ENCODE measurements at regions not wholly inside any gene's neighbourhood (a gene's known extent, or its start where the extent isn't known, plus 50 kb on each side); places are given as distances from the start of the nearest gene placed in this dataset.
"Not testable (repeated sequence)": the region's sequence is repeated elsewhere in the genome, so short reads cannot be mapped to it uniquely, and the experiment has no call there.

DNA sequence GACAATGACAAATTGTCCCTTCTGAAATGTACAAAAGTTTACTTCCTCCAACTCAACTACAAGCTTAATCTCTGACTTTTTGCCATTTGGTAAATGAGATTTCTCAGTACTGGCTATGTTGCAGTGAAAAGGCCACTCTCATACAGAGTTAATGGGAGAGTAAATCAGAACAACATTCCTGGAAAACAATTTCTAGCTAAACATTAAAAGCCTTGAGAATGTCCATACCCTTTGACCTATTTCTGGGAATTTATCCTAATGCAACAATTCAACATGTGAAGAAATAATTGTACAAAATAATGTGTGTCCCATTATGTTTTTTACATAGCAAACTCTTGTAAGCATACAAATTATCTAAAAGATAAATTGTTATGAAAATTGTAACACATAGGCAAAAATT, 56.3 kb upstream of the SPEF2 start:
- DNase-seq, result no peak
- in situ Hi-C loops (cut with HindIII; ENCODE audit: low pct_ligation_motif_present, low pct_unique_long_range_greater_than_20kb, low sequenced_read_pairs), result no loop called here

DNA sequence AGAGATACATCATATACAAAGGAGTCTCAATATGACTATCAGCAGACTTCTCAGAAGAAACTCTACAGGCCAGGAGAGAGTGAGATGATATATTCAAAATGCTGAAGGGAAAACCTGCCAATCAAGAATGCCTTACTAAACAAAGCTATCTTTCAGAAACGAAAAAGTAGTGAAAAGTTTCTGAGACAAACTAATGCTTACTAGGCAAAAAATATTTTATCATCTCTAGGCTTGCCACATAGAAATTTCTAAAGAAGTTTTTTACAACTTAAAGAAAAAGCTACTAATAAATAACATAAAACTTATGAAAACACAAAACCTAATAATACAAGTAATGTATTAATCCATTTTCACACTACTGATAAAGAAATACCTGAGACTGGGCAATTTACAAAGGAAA, 59.9 kb upstream of the SPEF2 start:
- in situ Hi-C loops (cut with HindIII; ENCODE audit: low pct_ligation_motif_present, low pct_unique_long_range_greater_than_20kb, low sequenced_read_pairs), result no loop called here
- no peak for DNase-seq

DNA sequence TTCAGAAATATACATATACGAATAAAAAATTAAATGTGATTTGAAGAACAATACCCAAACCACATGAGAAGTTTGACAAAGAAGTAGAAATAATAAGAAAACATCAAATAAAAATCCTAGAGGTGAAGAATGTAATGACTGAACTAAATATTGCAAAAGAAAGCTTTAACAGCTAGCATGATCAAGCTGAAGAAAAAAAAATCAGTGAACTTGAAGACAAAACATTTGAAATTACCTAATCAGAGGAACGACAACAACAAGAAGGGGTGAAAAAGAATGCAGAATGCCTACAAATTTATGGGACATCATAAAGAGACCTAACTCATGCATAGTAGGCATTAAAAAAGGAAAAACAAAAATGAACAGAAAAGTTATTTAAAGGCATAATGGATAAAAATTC, 60.5 kb upstream of the SPEF2 start:
- in situ Hi-C loops (cut with HindIII; ENCODE audit: low pct_ligation_motif_present, low pct_unique_long_range_greater_than_20kb, low sequenced_read_pairs), result no loop called here
- no peak for DNase-seq

DNA sequence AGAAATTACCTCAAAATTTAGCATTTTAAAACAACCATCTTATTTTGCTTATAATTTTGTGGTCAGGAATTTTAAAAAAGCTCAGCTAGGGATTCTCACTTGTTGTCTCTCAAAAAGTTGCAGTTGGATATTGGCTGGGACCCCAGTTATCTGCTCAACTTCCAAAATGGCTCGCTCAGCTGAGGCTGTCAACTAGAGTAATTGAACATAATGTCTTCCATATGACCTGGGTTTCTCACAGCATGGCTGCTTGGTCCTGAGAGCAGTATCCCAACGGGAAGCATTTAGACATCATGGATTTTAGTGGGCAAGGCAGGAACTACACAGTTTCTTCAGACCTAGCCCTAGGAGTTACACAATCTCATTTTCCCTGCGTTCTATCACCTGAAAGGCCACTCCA, 63.6 kb upstream of the SPEF2 start:
- in situ Hi-C loops (cut with HindIII; ENCODE audit: low pct_ligation_motif_present, low pct_unique_long_range_greater_than_20kb, low sequenced_read_pairs), result no loop called here
- DNase-seq, result no peak

DNA sequence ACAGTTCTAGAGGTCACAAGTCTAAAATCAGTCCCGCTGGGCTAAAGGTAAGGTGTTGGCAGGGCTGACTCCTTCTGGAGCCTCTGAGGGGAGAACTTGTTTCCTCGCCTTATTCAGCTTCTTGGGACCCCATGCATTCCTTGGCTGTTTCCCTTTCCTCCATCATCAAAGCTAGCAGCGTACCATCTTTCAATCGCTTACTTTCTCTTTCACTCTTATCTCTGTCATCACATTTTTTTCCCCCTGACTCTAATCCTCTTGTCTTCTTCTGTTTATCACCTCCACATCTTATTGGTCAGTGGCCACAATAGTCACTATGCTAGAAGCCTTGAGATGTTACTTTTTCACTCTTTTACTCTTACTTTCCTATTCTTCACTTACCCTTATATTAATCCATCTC, 72.5 kb upstream of the SPEF2 start:
- in situ Hi-C loops (cut with HindIII; ENCODE audit: low pct_ligation_motif_present, low pct_unique_long_range_greater_than_20kb, low sequenced_read_pairs), result no loop called here
- DNase-seq, result no peak

DNA sequence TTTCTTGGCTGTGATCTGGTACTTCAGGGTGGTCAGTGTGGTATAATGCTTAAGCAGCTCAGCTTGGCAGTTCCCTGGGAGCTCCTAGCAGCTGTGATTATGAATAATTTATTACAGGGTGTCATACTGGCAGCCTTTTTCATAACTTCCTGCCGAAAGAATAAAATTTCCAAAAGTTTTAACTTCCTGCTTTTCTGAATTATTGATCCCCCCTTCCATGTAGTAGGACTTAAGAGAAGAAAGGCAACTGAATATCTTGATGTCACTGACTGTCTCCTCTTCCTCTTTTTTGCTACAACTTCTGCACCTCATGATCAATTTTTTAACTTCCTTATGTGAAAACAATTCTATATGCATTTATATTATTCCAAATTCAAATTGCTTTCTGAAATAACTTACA, 74.3 kb upstream of the SPEF2 start:
- in situ Hi-C loops (cut with HindIII; ENCODE audit: low pct_ligation_motif_present, low pct_unique_long_range_greater_than_20kb, low sequenced_read_pairs), result no loop called here

DNA sequence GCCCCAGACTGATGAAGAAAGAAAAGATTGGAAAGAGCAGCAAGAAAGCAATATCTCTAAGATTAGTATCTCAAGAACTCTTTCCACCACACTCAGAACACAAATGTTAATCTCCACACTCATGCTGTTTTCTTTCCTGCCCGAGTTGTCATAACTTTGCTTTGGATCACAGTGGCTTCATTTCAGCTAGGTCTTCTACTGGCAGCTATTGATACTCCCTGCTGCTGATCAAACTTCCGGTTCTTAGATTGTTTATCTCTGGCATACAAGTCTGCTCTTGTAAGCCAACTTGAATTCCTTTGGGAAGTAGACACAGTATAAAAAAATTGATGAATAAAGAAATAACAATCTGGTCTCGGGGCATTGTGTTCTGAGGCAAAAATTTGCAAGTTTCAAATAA, 77.7 kb upstream of the SPEF2 start:
- in situ Hi-C loops (cut with HindIII; ENCODE audit: low pct_ligation_motif_present, low pct_unique_long_range_greater_than_20kb, low sequenced_read_pairs), result no loop called here
- no peak for DNase-seq

More for the DNA sequence above, 74.3 kb upstream of the SPEF2 start:
- no peak for DNase-seq

DNA sequence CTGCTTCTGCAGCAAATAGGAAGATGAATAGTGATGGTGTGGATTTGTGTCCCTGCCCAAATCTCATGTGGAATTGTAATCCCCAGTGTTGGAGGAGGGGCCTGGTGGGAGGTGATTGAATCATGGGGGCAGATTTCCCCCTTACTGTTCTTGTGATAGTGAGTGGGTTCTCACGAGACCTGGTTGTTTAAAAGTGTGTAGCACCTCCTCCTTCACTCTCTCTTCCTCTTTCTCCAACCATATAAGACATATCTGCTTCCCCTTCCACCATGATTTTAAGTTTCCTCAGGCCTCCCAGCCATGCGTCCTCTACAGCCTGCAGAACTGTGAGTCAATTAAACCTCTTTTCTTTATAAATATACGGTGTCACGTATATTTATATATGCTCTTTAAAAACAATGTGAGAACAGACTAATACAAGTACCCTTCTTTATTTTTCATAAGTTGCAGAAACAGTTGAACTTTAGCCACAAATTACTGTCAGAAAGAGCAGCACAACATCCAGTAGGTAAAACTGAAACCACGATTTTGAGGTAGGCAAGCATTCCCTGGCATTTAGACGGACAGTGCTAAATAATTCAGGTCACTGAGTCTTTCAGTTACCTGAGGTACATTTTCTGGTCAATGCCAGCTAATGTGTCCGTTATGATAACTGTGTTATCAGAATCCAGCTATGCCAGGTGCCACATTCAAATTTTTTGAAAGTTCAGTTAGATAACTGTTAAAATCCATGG, 79.3 kb upstream of the SPEF2 start:
- DNase-seq, result no peak
- in situ Hi-C loops (cut with HindIII; ENCODE audit: low pct_ligation_motif_present, low pct_unique_long_range_greater_than_20kb, low sequenced_read_pairs), result no loop called here

DNA sequence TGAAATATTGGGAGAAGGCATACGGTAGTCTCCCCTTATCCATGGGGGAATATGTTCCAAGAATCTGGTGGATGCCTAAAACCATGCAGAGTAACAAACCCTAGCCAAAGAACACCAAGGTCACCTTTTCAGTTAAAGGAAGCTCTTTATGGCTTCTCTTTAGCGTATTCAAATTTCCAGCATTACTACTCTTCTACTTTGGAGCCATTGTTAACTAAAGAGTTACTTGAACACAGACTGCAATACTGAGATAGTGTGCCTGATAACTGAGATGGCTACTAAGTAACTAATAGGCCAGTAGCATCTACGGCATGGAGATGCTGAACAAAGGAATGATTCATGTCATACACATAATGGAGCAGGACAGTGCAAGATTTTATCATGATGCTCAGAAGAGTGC, 84.5 kb upstream of the SPEF2 start:
- DNase-seq, result no peak
- in situ Hi-C loops (cut with HindIII; ENCODE audit: low pct_ligation_motif_present, low pct_unique_long_range_greater_than_20kb, low sequenced_read_pairs), result no loop called here

DNA sequence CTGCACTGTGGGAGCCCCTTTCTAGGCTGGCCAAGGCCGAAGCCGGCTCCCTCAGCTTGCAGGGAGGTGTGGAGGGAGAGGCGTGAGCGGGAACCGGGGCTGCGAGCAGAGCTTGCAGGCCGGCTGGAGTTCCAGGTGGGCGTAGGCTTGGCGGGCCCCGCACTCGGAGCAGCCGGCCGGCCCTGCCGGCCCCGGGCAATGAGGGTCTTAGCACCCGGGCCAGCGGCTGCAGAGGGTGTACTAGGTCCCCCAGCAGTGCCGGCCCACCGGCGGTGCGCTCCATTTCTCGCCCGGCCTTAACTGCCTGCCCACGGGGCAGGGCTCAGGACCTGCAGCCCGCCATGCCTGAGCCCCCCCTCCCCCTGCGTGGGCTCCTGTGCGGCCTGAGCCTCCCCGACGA, 86.1 kb upstream of the SPEF2 start:
- in situ Hi-C loops (cut with HindIII; ENCODE audit: low pct_ligation_motif_present, low pct_unique_long_range_greater_than_20kb, low sequenced_read_pairs); DNase-seq: not testable (repeated sequence)

DNA sequence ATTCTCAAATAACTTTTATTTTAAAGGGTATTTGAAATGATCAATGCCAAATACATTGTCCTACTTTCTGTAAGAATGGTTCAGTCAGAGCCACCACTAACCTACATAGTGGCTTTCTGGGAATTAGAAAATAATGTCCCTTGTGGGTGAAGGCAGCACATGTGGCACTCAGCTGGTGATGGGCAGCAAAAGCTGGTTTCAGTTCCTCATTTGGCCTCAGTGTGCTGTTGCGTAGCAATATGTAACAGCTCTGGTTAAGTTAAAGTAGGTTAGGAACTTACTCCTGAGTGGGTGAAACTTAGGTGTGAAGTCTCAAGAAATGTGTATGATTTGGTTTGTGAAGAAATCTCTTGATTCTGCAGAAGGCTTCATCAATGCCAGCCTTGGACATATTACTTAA, 99.6 kb upstream of the SPEF2 start:
- no peak for DNase-seq
- in situ Hi-C loops (cut with HindIII; ENCODE audit: low pct_ligation_motif_present, low pct_unique_long_range_greater_than_20kb, low sequenced_read_pairs), result no loop called here

DNA sequence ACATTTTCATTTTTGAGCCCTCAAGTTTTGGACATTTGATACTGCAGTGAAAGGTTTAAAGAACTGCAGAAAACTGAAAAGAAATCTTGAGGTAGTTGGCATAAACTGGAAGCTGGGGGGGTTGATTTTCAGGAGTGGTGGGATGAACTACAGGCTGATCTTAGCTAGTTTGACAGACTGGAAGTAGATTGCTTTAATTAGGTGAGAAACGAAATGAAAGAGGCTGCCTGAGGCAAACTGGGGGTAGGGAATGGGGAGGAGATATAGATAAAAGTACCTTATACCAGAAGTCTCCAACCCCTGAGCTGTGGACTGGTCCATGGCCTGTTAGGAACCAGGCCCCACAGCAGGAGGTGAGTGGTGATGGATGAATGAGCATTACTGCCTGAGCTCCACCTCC, 101.4 kb upstream of the SPEF2 start:
- no peak for DNase-seq
- in situ Hi-C loops (cut with HindIII; ENCODE audit: low pct_ligation_motif_present, low pct_unique_long_range_greater_than_20kb, low sequenced_read_pairs), result no loop called here

DNA sequence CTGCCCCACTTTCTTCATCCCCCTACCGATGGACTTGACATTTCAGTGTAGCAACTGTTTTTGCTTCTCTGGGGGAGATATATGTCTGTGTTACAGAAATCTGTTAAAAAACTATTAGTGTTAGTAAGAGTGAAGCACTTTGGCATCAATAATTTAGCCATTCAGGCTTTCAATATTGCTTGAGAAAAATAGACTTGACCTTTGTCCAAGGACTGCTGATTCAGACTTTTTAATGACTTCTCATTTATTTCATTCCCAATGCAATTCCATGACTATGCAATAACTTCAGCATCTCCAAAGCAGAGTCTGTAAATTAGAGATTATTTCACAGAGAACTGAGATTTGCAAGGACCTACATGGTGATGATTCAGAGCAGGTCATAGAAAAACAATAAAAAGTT, 104.1 kb upstream of the SPEF2 start:
- in situ Hi-C loops (cut with HindIII; ENCODE audit: low pct_ligation_motif_present, low pct_unique_long_range_greater_than_20kb, low sequenced_read_pairs), result no loop called here

DNA sequence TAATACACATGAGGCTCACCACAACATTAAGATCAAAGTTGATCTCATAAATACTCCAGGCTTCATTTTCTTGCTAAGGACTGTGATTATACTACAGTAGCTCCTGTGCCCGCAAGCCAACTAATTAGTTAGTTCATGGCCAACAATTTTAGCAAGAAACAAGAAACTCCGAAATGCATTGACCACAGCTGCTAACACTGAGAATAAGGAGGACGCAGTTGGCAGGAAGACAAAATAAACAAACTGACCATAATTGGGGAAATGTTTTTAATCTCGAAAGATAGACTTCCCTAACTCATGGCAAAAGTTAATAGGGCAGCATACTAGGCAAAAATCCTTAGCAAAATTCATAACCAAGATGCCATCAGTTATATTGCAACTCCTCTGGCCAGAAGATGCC, 115.5 kb upstream of the SPEF2 start:
- in situ Hi-C loops (cut with HindIII; ENCODE audit: low pct_ligation_motif_present, low pct_unique_long_range_greater_than_20kb, low sequenced_read_pairs), result no loop called here
- no peak for DNase-seq

More for the DNA sequence above, 104.1 kb upstream of the SPEF2 start:
- no peak for DNase-seq

DNA sequence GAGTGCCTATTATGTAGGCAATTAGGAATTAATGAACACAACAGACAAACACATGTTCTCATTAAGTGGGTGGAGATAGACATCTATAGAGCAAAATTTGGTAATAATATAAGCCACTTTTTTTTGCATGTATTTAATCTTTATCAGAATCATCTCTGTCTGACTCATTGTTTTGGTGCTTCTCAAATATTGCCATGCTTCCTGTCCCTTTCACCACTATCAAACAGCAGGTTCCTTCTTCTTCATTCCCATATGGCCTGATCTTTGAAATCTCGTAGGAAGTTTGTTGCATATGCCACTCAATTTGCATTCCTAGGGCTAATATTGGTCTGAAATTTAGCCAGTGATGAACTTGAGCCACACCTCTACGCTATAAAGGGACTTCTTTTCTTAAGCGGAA, 128.9 kb upstream of the SPEF2 start:
- DNase-seq, result no peak
- in situ Hi-C loops (cut with HindIII; ENCODE audit: low pct_ligation_motif_present, low pct_unique_long_range_greater_than_20kb, low sequenced_read_pairs), result no loop called here

DNA sequence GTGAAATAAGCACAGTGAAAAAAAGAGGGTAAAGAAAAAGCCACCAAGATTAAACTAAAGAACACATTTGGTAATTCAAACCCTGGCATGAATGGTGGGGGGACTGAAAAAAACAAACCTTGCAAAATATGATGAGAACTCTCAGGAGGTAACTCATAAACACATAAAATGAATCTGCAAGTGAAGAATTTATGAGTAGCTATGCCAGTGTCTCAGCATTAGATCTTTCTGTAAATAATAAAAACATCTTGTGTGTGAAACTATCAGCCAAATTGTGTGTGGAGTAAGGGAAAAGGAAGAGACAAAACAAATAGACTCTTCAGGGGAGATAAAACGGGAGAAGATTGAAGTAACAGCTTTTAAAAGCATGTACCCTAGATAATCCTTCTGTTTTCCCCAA, 129.6 kb upstream of the SPEF2 start:
- in situ Hi-C loops (cut with HindIII; ENCODE audit: low pct_ligation_motif_present, low pct_unique_long_range_greater_than_20kb, low sequenced_read_pairs), result no loop called here
- DNase-seq, result no peak

DNA sequence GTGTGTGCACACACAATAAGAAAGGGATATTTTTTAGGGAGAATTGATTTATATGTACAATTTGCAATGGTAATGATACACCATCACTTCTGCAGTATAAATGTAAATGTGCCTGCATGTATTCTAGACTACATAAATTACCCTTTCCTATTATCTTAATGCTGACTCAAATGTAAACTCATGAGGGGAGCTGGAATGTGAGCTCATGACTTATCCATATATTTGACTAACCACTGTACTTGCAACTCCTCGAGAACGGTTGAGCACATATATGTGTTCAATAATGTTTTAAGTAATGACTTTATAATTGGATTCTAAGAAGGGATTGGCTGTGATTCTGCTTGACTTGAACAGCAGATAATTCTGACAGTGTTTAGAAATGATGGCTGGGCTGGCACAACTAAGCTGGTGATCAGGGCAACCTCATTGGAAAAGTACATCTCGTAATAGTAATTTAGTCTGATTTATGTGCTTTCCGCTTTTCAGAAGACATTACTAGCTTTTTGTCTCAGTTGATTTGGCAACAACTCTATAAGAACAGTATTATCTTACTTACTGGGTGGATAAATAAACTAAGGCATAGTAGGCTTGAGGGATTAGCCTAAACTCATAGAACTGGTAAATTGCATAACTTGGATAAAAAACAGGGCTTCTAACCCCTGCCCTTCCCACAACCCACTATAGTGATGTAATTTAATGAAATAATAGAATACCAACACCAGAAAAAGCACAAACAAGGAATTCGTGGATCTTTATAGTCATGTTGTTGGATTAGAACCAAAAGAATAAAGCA, 130.2 kb upstream of the SPEF2 start:
- in situ Hi-C loops (cut with HindIII; ENCODE audit: low pct_ligation_motif_present, low pct_unique_long_range_greater_than_20kb, low sequenced_read_pairs), result no loop called here
- no peak for DNase-seq

DNA sequence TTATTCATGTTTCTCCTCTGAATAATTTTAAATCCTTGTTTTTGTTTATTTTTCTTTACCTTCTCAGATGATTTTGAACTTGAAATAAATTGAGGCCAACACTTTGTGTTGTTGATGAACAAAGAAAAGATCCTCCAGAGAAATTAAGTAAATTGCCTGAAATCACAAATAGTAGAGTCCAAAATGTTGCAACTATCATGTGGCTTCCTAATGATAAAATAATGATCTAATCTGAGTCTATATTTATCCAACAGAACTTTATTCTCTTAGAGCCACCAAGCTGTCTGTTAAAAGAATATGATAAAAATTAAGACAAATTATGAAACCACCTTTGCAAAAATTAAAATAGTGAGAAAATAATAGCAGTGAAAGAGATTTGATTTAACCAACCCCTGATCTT, 132.2 kb upstream of the SPEF2 start:
- no peak for DNase-seq
- in situ Hi-C loops (cut with HindIII; ENCODE audit: low pct_ligation_motif_present, low pct_unique_long_range_greater_than_20kb, low sequenced_read_pairs), result no loop called here

DNA sequence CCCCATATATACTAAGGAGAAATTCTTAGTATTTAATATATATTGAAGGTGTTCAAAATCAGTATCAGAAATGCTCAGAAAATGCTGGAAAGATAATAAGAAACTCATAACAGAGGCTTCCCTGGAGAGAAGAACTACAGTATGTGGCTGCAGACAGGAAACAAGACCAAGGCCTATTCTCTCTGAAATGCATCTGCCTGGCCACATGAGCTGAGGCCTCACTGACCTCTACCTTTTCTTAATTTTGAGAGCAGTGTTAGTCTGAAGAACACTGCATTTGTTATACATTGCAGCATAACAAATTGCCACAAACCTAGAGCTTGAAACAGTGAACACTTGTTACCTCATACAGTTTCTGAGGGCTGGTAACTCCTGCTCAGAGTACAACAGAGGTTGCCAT, 133.4 kb upstream of the SPEF2 start:
- DNase-seq, result no peak
- in situ Hi-C loops (cut with HindIII; ENCODE audit: low pct_ligation_motif_present, low pct_unique_long_range_greater_than_20kb, low sequenced_read_pairs), result no loop called here

DNA sequence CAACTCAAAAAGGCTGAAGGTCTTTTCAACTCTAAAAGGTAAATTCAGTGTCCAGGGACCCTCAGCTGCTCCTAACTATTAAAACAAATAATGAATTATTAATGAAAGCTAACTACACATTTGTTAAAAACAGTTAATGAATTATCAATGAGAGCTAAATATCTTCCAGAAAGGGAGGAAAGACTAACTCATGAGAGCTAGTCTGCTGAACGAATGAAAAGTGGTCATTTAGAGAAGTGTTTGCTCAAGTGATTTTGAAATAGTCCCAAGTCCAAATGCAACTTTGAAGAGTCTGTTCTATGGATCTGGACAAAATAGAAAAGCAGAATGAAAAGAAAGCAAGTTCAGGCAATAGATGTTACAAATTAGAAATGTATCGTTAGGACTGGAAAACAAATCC, 133.9 kb upstream of the SPEF2 start:
- in situ Hi-C loops (cut with HindIII; ENCODE audit: low pct_ligation_motif_present, low pct_unique_long_range_greater_than_20kb, low sequenced_read_pairs), result no loop called here
- DNase-seq, result no peak

All from ACHN (cell line).